ENCODE measurements at regions not wholly inside any gene's neighbourhood (a gene's known extent, or its start where the extent isn't known, plus 50 kb on each side); places are given as distances from the start of the nearest gene placed in this dataset.

DNA sequence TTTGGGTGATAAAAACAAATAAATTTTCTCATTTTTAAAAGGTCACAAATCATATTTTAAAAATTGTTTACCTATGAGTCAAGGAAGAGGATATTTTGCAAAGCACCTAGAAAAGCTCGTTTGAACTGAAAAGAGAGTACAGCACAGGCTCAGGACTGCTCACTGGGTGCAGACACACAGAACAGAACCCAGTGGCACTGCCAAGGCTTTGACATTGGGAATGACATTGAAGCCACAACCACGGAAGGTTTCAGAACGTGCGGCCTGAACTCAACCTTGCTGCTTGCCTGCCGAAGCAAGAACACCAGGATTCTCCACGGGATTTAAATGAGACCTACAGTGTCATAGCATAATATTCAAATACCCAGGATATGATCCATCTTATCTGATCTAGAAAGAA lies 597.1 kb upstream of the B3GAT1 start:
- no peak for FAIRE-seq
- no peaks in the 10 kb centered on the region for H3K9me3 ChIP-seq (ENCODE audit: insufficient read depth in 2 of 2, low read depth in 1 of 2, low read length in 1 of 2)
- ChIA-PET POLR2A (ENCODE audit: partially characterized antibody) (no interaction called here), CTCF (ENCODE audit: partially characterized antibody) (interaction anchor here (1.1 to 2.2 kb wide), 2 partner anchors 10 to 67 kb away, joined by 5 to 7 read pairs; no protein-coding TSS in a partner anchor)
- no peak overlapping the region for H3K4me3 ChIP-seq (ENCODE audit: extremely low read depth in 1 of 4, insufficient read depth in 2 of 4, low read depth in 3 of 4, low read length in 4 of 4)
- DNase-seq (ENCODE audit: low read depth in 1 of 2, low spot score in 2 of 2) = no peak
- no peak overlapping the region for H3K9ac ChIP-seq (replicated peaks in 1 of 4; ENCODE audit: extremely low read depth in 1 of 4, low read depth in 3 of 4, low read length in 3 of 4)
- 95% methylated on average over 6 of the region's 6 CpGs; no CpG with 5 or more reads in 1 of the 2 experiments for WGBS, 2 experiments (ENCODE audit: extremely low coverage in 1 of 2, insufficient coverage in 1 of 2, insufficient read length in 1 of 2, insufficient replicate concordance in 2 of 2, low coverage in 1 of 2, low lambda C conversion rate in 2 of 2, missing lambda C conversion rate in 1 of 2)
- H3K18ac ChIP-seq (ENCODE audit: extremely low read depth, low read length) = no peak overlapping the region
- no peaks in the 10 kb centered on the region for H3K27me3 ChIP-seq (replicated peaks in 1 of 4; ENCODE audit: control insufficient read depth in 3 of 4, extremely low read depth in 1 of 4, insufficient read depth in 3 of 4, low read length in 3 of 4)
- H2BK120ac ChIP-seq (replicated peaks; ENCODE audit: low read depth, low read length) = no peak overlapping the region
- peaks cover 0 to 5% (median 0%) of the 10 kb centered on the region in 4 experiments; a peak in 2 of 7 replicates for H3K4me1 ChIP-seq (replicated peaks in 1 of 4; ENCODE audit: control insufficient read depth in 3 of 4, insufficient read depth in 4 of 4, low read length in 3 of 4)
- no peaks in the 10 kb centered on the region for H3K23me2 ChIP-seq (ENCODE audit: low read depth, low read length)
- no peak overlapping the region for H3K4me2 ChIP-seq (ENCODE audit: insufficient read depth in 1 of 2, low read depth in 2 of 2, low read length in 2 of 2)
- no peaks in the 10 kb centered on the region for H3K79me2 ChIP-seq (ENCODE audit: control insufficient read depth in 1 of 2, insufficient read depth in 2 of 2, low read length in 2 of 2)
- no peak overlapping the region for H2BK5ac ChIP-seq (ENCODE audit: low read depth, low read length)
- TF ChIP-seq RAD21 (IDR thresholded peaks at IDR 0.05 in 1 of 2, conservative IDR thresholded peaks at IDR 0.05 in 1 of 2; ENCODE audit: low read depth in 2 of 2, low read length in 2 of 2) = no peak
- TF ChIP-seq GABPA (IDR thresholded peaks at IDR 0.05; ENCODE audit: borderline replicate concordance, insufficient read depth, low read length) = no peak
- H2BK12ac ChIP-seq (ENCODE audit: low read depth, low read length) = peak overlapping the region; percentile 60; the same call in 1 of the 2 replicates
- no peak overlapping the region for H4K91ac ChIP-seq (replicated peaks; ENCODE audit: insufficient read length, low read length)
- no peaks in the 10 kb centered on the region for H3K79me1 ChIP-seq (ENCODE audit: low read depth, low read length)
- H2BK15ac ChIP-seq (ENCODE audit: low read length) = peak overlapping the region; percentile 72; the same call in 1 of the 2 replicates
- H3K23ac ChIP-seq (ENCODE audit: insufficient read length) = no peak overlapping the region
- no peak overlapping the region for H3K14ac ChIP-seq (ENCODE audit: insufficient read length)
- H4K8ac ChIP-seq (ENCODE audit: extremely low read depth, insufficient read depth, low read length) = no peak overlapping the region
- H4K20me1 ChIP-seq (replicated peaks in 1 of 2; ENCODE audit: control insufficient read depth in 1 of 2, insufficient read depth in 2 of 2, low read length in 2 of 2) = no peaks in the 10 kb centered on the region
- no peak overlapping the region for H2BK20ac ChIP-seq (ENCODE audit: low read length)
- no peak overlapping the region for H3K27ac ChIP-seq (ENCODE audit: low read depth, low read length)
- no peak overlapping the region for H3K4ac ChIP-seq (replicated peaks; ENCODE audit: insufficient read length, low read depth, low read length)
- no peak overlapping the region for H2AK5ac ChIP-seq (ENCODE audit: low read depth, low read length)
- H3K36me3 ChIP-seq (ENCODE audit: control insufficient read depth in 2 of 4, insufficient read depth in 4 of 4, low read length in 3 of 4) = no peaks in the 10 kb centered on the region
- no peak overlapping the region for H3K56ac ChIP-seq (replicated peaks; ENCODE audit: insufficient read length, low read depth, low read length)
- H4K5ac ChIP-seq (ENCODE audit: insufficient read length, low read depth, low read length) = no peak overlapping the region
- H2AFZ ChIP-seq (ENCODE audit: low read length) = no peak overlapping the region
